CD4-positive, alpha-beta memory T cell (primary cell): ENCODE measurements at regions not wholly inside any gene's neighbourhood (a gene's known extent, or its start where the extent isn't known, plus 50 kb on each side); places are given as distances from the start of the nearest gene placed in this dataset.

Source experiments
- CTCF ChIA-PET: fragments of 350-600 bp; sonication (Branson Sonifier 250); formaldehyde crosslinking; loops from one replicate; lab custom pipeline; 2021; ENCODE audit warnings: inconsistent platforms; ENCODE audit not compliant: partially characterized antibody; lab: Charles Lee
- POLR2A ChIA-PET: fragments of 350-600 bp; sonication (Branson Sonifier 250); formaldehyde crosslinking; loops from one replicate; lab custom pipeline; 2021; ENCODE audit not compliant: partially characterized antibody; lab: Charles Lee
- DNase-seq, 5 donors: peaks; one replicate each; pipeline versions ENCODE4 v3.0.0 to v3.0.0-alpha.2; 2020 to 2022; ENCODE audit warnings: mixed read lengths in 1 of 5
- H3K27ac ChIP-seq: one replicate; pipeline ENCODE4 v1.7.0; 2013; ENCODE audit warnings: low read depth, low read length
- H3K27me3 ChIP-seq: 2 replicates; pipeline ENCODE4 v1.7.0; 2013; ENCODE audit warnings: mild to moderate bottlenecking, low read length, moderate library complexity; ENCODE audit not compliant: insufficient read depth
- H3K36me3 ChIP-seq: 2 replicates; pipeline ENCODE4 v1.7.0; 2013; ENCODE audit warnings: mild to moderate bottlenecking, low read length, moderate library complexity; ENCODE audit not compliant: insufficient read depth
- H3K4me1 ChIP-seq: 2 replicates; pipeline ENCODE4 v1.7.0; 2013; ENCODE audit warnings: mild to moderate bottlenecking, low read length, moderate library complexity; ENCODE audit not compliant: insufficient read depth
- H3K4me3 ChIP-seq, 2 donors: one replicate each; pipeline ENCODE4 v1.7.0; 2013; ENCODE audit warnings: low read length in 2 of 2, mild to moderate bottlenecking in 1 of 2
- H3K9me3 ChIP-seq, 2 donors: one replicate each; pipeline ENCODE4 v1.7.0; 2013; ENCODE audit warnings: low read length in 2 of 2, control low read depth in 1 of 2; ENCODE audit not compliant: control insufficient read depth in 1 of 2
- H3K27ac Mint-ChIP-seq, 7 donors: one replicate each; pipeline ENCODE4 v1.8.0; 2020 to 2021; ENCODE audit warnings: mixed read lengths in 7 of 7, mild to moderate bottlenecking in 6 of 7, inconsistent platforms in 3 of 7, moderate library complexity in 3 of 7
- H3K27me3 Mint-ChIP-seq, 2 donors: one replicate each; pipeline ENCODE4 v1.8.0; 2020 to 2021; ENCODE audit warnings: mixed read lengths in 2 of 2
- H3K36me3 Mint-ChIP-seq, 2 donors: one replicate each; pipeline ENCODE4 v1.8.0; 2020 to 2021; ENCODE audit warnings: mixed read lengths in 2 of 2, inconsistent platforms in 1 of 2, mild to moderate bottlenecking in 1 of 2
- H3K4me1 Mint-ChIP-seq, 4 donors: one replicate each; pipeline ENCODE4 v1.8.0; 2020 to 2021; ENCODE audit warnings: mixed read lengths in 4 of 4, mild to moderate bottlenecking in 1 of 4
- H3K4me3 Mint-ChIP-seq, 8 donors: one replicate each; pipeline ENCODE4 v1.8.0; 2020 to 2021; ENCODE audit warnings: mixed read lengths in 8 of 8, mild to moderate bottlenecking in 7 of 8, moderate library complexity in 6 of 8, inconsistent platforms in 3 of 8
- H3K9me3 Mint-ChIP-seq, 8 donors: one replicate each; pipeline ENCODE4 v1.8.0; 2020 to 2021; ENCODE audit warnings: mixed read lengths in 8 of 8, mild to moderate bottlenecking in 5 of 8, inconsistent platforms in 3 of 8, moderate library complexity in 1 of 8
- intact Hi-C: fragments of 100-400 bp; cut with micrococcal nuclease; formaldehyde crosslinking; loops from one replicate; pipeline ENCODE4 v1.15.1; 2023

DNA sequence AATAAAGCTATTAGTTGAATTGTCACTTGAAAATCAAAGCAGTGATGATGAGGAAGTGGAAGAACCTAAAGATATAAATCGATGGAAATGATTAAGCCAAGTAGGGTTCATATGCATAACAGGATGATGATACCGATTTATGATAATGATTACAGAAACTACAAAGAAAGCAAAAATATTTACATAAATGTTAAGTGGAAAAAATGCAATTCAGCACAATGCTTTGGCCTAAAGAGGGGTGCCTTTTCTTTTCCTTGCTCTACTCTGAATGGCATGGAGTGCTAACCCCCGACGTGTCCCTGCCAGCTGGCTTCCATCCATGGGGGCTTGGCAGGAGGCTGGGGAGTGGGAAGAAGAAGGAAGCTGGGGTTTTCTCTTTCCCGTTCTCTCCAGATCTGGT is 240.3 kb downstream of the GATA3 start:
- Mint-ChIP-seq H3K36me3 (no peaks in the 10 kb centered on the region), H3K9me3 (no peaks in the 10 kb centered on the region), H3K27me3 (no peaks in the 10 kb centered on the region), H3K27ac (peak overlapping the region in 2 of 7 donors; percentile 18 to 34), H3K4me1 (peaks cover 4 to 18% (median 7%) of the 10 kb centered on the region in 4 donors), H3K4me3 (no peak overlapping the region)
- ChIA-PET CTCF (no interaction called here), POLR2A (no interaction called here)
- Histone ChIP-seq H3K4me1 (no peaks in the 10 kb centered on the region), H3K36me3 (no peaks in the 10 kb centered on the region), H3K4me3 (no peak overlapping the region), H3K9me3 (no peaks in the 10 kb centered on the region), H3K27me3 (no peaks in the 10 kb centered on the region), H3K27ac (no peak overlapping the region)
- intact Hi-C loops = no loop called here
- DNase-seq = no peak

DNA sequence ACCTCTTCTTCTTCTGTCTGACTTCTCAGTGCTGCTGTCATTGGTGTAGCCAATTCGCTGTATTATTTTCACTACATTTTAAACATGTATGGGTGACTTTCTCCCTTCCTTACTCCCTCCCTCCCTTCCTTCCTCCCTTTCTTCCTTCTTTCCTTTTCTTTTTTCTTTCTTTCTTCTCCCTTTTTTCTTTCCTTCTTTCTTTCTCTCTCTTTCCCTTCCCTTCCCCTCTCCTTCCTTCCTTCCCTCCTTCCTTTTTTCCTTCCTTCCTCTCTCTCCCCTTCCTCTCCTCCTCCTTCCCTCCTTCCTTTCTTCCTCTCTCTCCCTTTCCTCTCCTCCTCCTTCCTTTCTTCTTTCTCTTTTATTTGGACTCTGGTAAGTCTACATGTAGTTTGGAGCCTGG is 240.8 kb downstream of the GATA3 start:
- no peaks in the 10 kb centered on the region for H3K9me3 Mint-ChIP-seq
- Histone ChIP-seq H3K9me3 (no peaks in the 10 kb centered on the region), H3K4me3 (no peak overlapping the region), H3K4me1 (no peaks in the 10 kb centered on the region), H3K36me3 (no peaks in the 10 kb centered on the region), H3K27me3 (no peaks in the 10 kb centered on the region), H3K27ac (no peak overlapping the region)
- peaks cover 4 to 18% (median 7%) of the 10 kb centered on the region in 4 donors for H3K4me1 Mint-ChIP-seq
- CTCF ChIA-PET = no interaction called here
- no peak overlapping the region for H3K27ac Mint-ChIP-seq
- no peaks in the 10 kb centered on the region for H3K36me3 Mint-ChIP-seq
- DNase-seq = no peak
- intact Hi-C loops = no loop called here
- H3K27me3 Mint-ChIP-seq = no peaks in the 10 kb centered on the region
- H3K4me3 Mint-ChIP-seq = no peak overlapping the region
- POLR2A ChIA-PET = no interaction called here

DNA sequence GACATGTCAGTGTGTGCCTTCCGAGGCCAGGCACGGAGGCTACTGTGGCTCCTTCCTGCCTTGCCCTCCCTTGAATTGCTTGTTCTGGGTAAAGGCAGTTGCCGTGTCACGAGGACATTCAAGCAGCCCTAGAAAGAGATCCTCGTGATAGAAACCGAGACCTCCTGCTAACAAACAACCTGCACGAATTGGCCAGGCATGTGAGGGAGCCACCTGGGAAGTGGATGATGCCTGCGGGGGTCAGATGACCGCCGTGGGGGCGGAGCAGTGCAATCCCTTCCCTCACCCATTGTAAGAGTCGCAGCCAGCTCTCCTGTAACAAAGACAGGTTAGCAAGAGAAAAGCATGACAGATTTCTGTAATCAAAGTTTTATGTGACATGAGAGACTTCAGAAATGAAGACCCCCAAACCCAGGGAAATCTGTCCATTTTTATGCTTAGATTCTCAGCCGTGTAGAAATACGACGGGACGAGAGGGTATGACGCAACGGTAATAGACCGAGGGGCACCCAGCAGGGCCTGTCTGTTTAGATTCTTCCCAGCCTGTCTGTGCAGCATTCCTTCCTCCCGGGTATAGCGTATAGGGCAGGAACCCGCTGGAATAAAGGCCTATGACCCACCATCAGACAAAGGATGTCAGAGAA is 241.7 kb downstream of the GATA3 start:
- H3K4me1 Mint-ChIP-seq = peaks cover 4 to 18% (median 7%) of the 10 kb centered on the region in 4 donors
- DNase-seq = no peak
- H3K27me3 Mint-ChIP-seq = no peaks in the 10 kb centered on the region
- intact Hi-C loops = no loop called here
- Histone ChIP-seq H3K36me3 (no peaks in the 10 kb centered on the region), H3K4me1 (no peaks in the 10 kb centered on the region), H3K27ac (no peak overlapping the region), H3K9me3 (no peaks in the 10 kb centered on the region), H3K27me3 (no peaks in the 10 kb centered on the region), H3K4me3 (no peak overlapping the region)
- ChIA-PET CTCF (no interaction called here), POLR2A (no interaction called here)
- H3K4me3 Mint-ChIP-seq = no peak overlapping the region
- H3K9me3 Mint-ChIP-seq = no peaks in the 10 kb centered on the region
- H3K27ac Mint-ChIP-seq = peak overlapping the region in 1 of 7 donors; percentile 30
- H3K36me3 Mint-ChIP-seq = no peaks in the 10 kb centered on the region

- Histone ChIP-seq H3K27ac (no peak overlapping the region), H3K36me3 (no peaks in the 10 kb centered on the region), H3K27me3 (no peaks in the 10 kb centered on the region), H3K4me3 (no peak overlapping the region), H3K9me3 (no peaks in the 10 kb centered on the region), H3K4me1 (no peaks in the 10 kb centered on the region)
- no peak for DNase-seq
- Mint-ChIP-seq H3K4me3 (no peak overlapping the region), H3K27ac (peak overlapping the region in 1 of 7 donors; percentile 43), H3K4me1 (peaks cover 4 to 18% (median 7%) of the 10 kb centered on the region in 4 donors), H3K27me3 (no peaks in the 10 kb centered on the region), H3K9me3 (no peaks in the 10 kb centered on the region), H3K36me3 (no peaks in the 10 kb centered on the region)
- CTCF ChIA-PET = no interaction called here
- POLR2A ChIA-PET = no interaction called here
- intact Hi-C loops = no loop called here
These were observed 242.2 kb downstream of the GATA3 start for GRCh38 chr10:8296734-8297101.

- H3K27ac Mint-ChIP-seq = peak overlapping the region in 2 of 7 donors; percentile 10 to 43
- Histone ChIP-seq H3K27ac (no peak overlapping the region), H3K36me3 (no peaks in the 10 kb centered on the region), H3K4me3 (no peak overlapping the region), H3K9me3 (no peaks in the 10 kb centered on the region), H3K27me3 (no peaks in the 10 kb centered on the region), H3K4me1 (no peaks in the 10 kb centered on the region)
- H3K36me3 Mint-ChIP-seq = no peaks in the 10 kb centered on the region
- intact Hi-C loops = no loop called here
- ChIA-PET CTCF (interaction anchor here (0.9 kb wide), 1 partner anchor 172 kb away, joined by 3 read pairs; no protein-coding TSS in a partner anchor), POLR2A (no interaction called here)
- no peaks in the 10 kb centered on the region for H3K9me3 Mint-ChIP-seq
- H3K4me3 Mint-ChIP-seq = peak overlapping the region in 1 of 8 donors; percentile 66
- no peaks in the 10 kb centered on the region for H3K27me3 Mint-ChIP-seq
- DNase-seq = no peak
- peaks cover 4 to 18% (median 7%) of the 10 kb centered on the region in 4 donors for H3K4me1 Mint-ChIP-seq
These were observed 242.6 kb downstream of the GATA3 start for GRCh38 chr10:8297107-8297506.

GRCh38 chr10:8297959-8298358 is 243.5 kb downstream of the GATA3 start:
- ChIA-PET CTCF (interaction anchor here (0.9 kb wide), 1 partner anchor 171 kb away, joined by 3 read pairs; no protein-coding TSS in a partner anchor), POLR2A (interaction anchor here (0.5 kb wide), 1 partner anchor 67 kb away, joined by 3 read pairs; no protein-coding TSS in a partner anchor)
- Mint-ChIP-seq H3K27ac (peak overlapping the region in 1 of 7 donors; percentile 52), H3K36me3 (no peaks in the 10 kb centered on the region), H3K9me3 (no peaks in the 10 kb centered on the region), H3K27me3 (no peaks in the 10 kb centered on the region), H3K4me1 (peaks cover 6 to 18% (median 10%) of the 10 kb centered on the region in 4 donors), H3K4me3 (no peak overlapping the region)
- Histone ChIP-seq H3K27me3 (no peaks in the 10 kb centered on the region), H3K9me3 (no peaks in the 10 kb centered on the region), H3K27ac (no peak overlapping the region), H3K4me3 (no peak overlapping the region), H3K36me3 (no peaks in the 10 kb centered on the region), H3K4me1 (no peaks in the 10 kb centered on the region)
- intact Hi-C loops = no loop called here
- no peak for DNase-seq

GRCh38 chr10:8298896-8299570 is 244.5 kb downstream of the GATA3 start:
- Histone ChIP-seq H3K9me3 (no peaks in the 10 kb centered on the region), H3K27me3 (no peaks in the 10 kb centered on the region), H3K4me1 (no peaks in the 10 kb centered on the region), H3K36me3 (no peaks in the 10 kb centered on the region), H3K4me3 (no peak overlapping the region), H3K27ac (no peak overlapping the region)
- Mint-ChIP-seq H3K4me3 (no peak overlapping the region), H3K36me3 (no peaks in the 10 kb centered on the region), H3K27me3 (no peaks in the 10 kb centered on the region), H3K9me3 (no peaks in the 10 kb centered on the region), H3K27ac (no peak overlapping the region), H3K4me1 (peaks cover 6 to 14% (median 10%) of the 10 kb centered on the region in 4 donors)
- intact Hi-C loops = no loop called here
- DNase-seq = no peak
- POLR2A ChIA-PET = interaction anchor here (1.1 kb wide), 1 partner anchor 103 kb away, joined by 3 read pairs; no protein-coding TSS in a partner anchor
- CTCF ChIA-PET = no interaction called here
